ENCODE measurements at regions not wholly inside any gene's neighbourhood (a gene's known extent, or its start where the extent isn't known, plus 50 kb on each side); places are given as distances from the start of the nearest gene placed in this dataset.

- Histone ChIP-seq H2AK5ac (ENCODE audit: low read depth, low read length) (no peak overlapping the region), H3K23me2 (ENCODE audit: low read depth, low read length) (no peaks in the 10 kb centered on the region), H3K27me3 (replicated peaks in 1 of 4; ENCODE audit: control insufficient read depth in 3 of 4, extremely low read depth in 1 of 4, insufficient read depth in 3 of 4, low read length in 3 of 4) (no peaks in the 10 kb centered on the region), H3K79me1 (ENCODE audit: low read depth, low read length) (no peaks in the 10 kb centered on the region), H3K4me1 (replicated peaks in 1 of 4; ENCODE audit: control insufficient read depth in 3 of 4, insufficient read depth in 4 of 4, low read length in 3 of 4) (no peaks in the 10 kb centered on the region), H3K36me3 (ENCODE audit: control insufficient read depth in 2 of 4, insufficient read depth in 4 of 4, low read length in 3 of 4) (no peaks in the 10 kb centered on the region), H4K91ac (replicated peaks; ENCODE audit: insufficient read length, low read length) (no peak overlapping the region), H2AFZ (ENCODE audit: low read length) (no peak overlapping the region), H3K18ac (ENCODE audit: extremely low read depth, low read length) (no peak overlapping the region), H2BK120ac (replicated peaks; ENCODE audit: low read depth, low read length) (no peak overlapping the region), H3K14ac (ENCODE audit: insufficient read length) (no peak overlapping the region), H2BK20ac (ENCODE audit: low read length) (no peak overlapping the region), H2BK15ac (ENCODE audit: low read length) (no peak overlapping the region), H3K9me3 (ENCODE audit: insufficient read depth in 2 of 2, low read depth in 1 of 2, low read length in 1 of 2) (no peaks in the 10 kb centered on the region), H3K79me2 (ENCODE audit: control insufficient read depth in 1 of 2, insufficient read depth in 2 of 2, low read length in 2 of 2) (no peaks in the 10 kb centered on the region), H4K20me1 (replicated peaks in 1 of 2; ENCODE audit: control insufficient read depth in 1 of 2, insufficient read depth in 2 of 2, low read length in 2 of 2) (no peaks in the 10 kb centered on the region), H4K5ac (ENCODE audit: insufficient read length, low read depth, low read length) (no peak overlapping the region), H3K23ac (ENCODE audit: insufficient read length) (no peak overlapping the region), H3K56ac (replicated peaks; ENCODE audit: insufficient read length, low read depth, low read length) (no peak overlapping the region), H3K4me3 (ENCODE audit: extremely low read depth in 1 of 4, insufficient read depth in 2 of 4, low read depth in 3 of 4, low read length in 4 of 4) (no peak overlapping the region), H2BK12ac (ENCODE audit: low read depth, low read length) (no peak overlapping the region), H4K8ac (ENCODE audit: extremely low read depth, insufficient read depth, low read length) (no peak overlapping the region), H3K9ac (replicated peaks in 1 of 4; ENCODE audit: extremely low read depth in 1 of 4, low read depth in 3 of 4, low read length in 3 of 4) (no peak overlapping the region), H3K4ac (replicated peaks; ENCODE audit: insufficient read length, low read depth, low read length) (no peak overlapping the region), H2BK5ac (ENCODE audit: low read depth, low read length) (no peak overlapping the region), H3K4me2 (ENCODE audit: insufficient read depth in 1 of 2, low read depth in 2 of 2, low read length in 2 of 2) (no peak overlapping the region), H3K27ac (ENCODE audit: low read depth, low read length) (no peak overlapping the region)
- POLR2A ChIA-PET (ENCODE audit: partially characterized antibody) = no interaction called here
- FAIRE-seq = no peak
- CTCF ChIA-PET (ENCODE audit: partially characterized antibody) = no interaction called here
- TF ChIP-seq TAF1 (IDR thresholded peaks at IDR 0.05; ENCODE audit: low read depth, low read length) = no peak
- no peak for TF ChIP-seq SAP30 (IDR thresholded peaks at IDR 0.05; ENCODE audit: insufficient read depth, insufficient replicate concordance, low read length)
- TF ChIP-seq RAD21 (IDR thresholded peaks at IDR 0.05 in 1 of 2, conservative IDR thresholded peaks at IDR 0.05 in 1 of 2; ENCODE audit: low read depth in 2 of 2, low read length in 2 of 2) = no peak
- TF ChIP-seq RNF2 (IDR thresholded peaks at IDR 0.05; ENCODE audit: borderline replicate concordance, low read depth, low read length, missing control alignments, poor library complexity, severe bottlenecking) = no peak
- TF ChIP-seq MAFK (IDR thresholded peaks at IDR 0.05; ENCODE audit: low read depth, low read length) = no peak
- no peak for TF ChIP-seq SIX5 (IDR thresholded peaks at IDR 0.05; ENCODE audit: low read depth, low read length)
- no peak for DNase-seq (ENCODE audit: low read depth in 1 of 2, low spot score in 2 of 2)
Observed at GRCh38 chr2:215500466-215500865, 64.6 kb upstream of the FN1 start.

All from H1 (cell line).